ENCODE measurements at regions not wholly inside any gene's neighbourhood (a gene's known extent, or its start where the extent isn't known, plus 50 kb on each side); places are given as distances from the start of the nearest gene placed in this dataset.

- H2AFZ ChIP-seq (ENCODE audit: insufficient read depth, low read depth, low read length, poor library complexity, severe bottlenecking) = no peak overlapping the region
- H3K4me1 ChIP-seq (ENCODE audit: control insufficient read depth in 1 of 2, insufficient read depth in 2 of 2, low read length in 2 of 2) = no peaks in the 10 kb centered on the region
- Mint-ChIP-seq H3K9me3 (peaks cover 0 to 4% (median 0%) of the 10 kb centered on the region in 7 donors), H3K27ac (no peak overlapping the region), H3K27me3 (ENCODE audit: low read depth in 3 of 3) (no peaks in the 10 kb centered on the region), H3K4me1 (peaks cover 4% of the 10 kb centered on the region), H3K4me3 (no peak overlapping the region), H3K36me3 (no peaks in the 10 kb centered on the region)
- no peak overlapping the region for H3K9ac ChIP-seq (ENCODE audit: insufficient read depth, low read length, poor library complexity, severe bottlenecking)
- intact Hi-C loops (cut with micrococcal nuclease) = no loop called here
- no peak for DNase-seq
- H3K4me2 ChIP-seq (replicated peaks; ENCODE audit: extremely low read depth, low read length, poor library complexity, severe bottlenecking) = no peak overlapping the region
- no peaks in the 10 kb centered on the region for H3K9me3 ChIP-seq (replicated peaks in 1 of 2; ENCODE audit: control insufficient read depth in 1 of 2, insufficient read depth in 1 of 2, low read length in 2 of 2)
- no peak overlapping the region for H3K27ac ChIP-seq (ENCODE audit: low read depth in 1 of 2, low read length in 2 of 2)
- no peaks in the 10 kb centered on the region for H3K79me2 ChIP-seq (ENCODE audit: insufficient read depth, low read length)
- 100% methylated on average over 1 of the region's 1 CpG for WGBS (ENCODE audit: insufficient coverage)
- TF ChIP-seq, protein P1, sequence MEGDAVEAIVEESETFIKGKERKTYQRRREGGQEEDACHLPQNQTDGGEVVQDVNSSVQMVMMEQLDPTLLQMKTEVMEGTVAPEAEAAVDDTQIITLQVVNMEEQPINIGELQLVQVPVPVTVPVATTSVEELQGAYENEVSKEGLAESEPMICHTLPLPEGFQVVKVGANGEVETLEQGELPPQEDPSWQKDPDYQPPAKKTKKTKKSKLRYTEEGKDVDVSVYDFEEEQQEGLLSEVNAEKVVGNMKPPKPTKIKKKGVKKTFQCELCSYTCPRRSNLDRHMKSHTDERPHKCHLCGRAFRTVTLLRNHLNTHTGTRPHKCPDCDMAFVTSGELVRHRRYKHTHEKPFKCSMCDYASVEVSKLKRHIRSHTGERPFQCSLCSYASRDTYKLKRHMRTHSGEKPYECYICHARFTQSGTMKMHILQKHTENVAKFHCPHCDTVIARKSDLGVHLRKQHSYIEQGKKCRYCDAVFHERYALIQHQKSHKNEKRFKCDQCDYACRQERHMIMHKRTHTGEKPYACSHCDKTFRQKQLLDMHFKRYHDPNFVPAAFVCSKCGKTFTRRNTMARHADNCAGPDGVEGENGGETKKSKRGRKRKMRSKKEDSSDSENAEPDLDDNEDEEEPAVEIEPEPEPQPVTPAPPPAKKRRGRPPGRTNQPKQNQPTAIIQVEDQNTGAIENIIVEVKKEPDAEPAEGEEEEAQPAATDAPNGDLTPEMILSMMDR (IDR thresholded peaks at IDR 0.05) = no peak
- H4K20me1 ChIP-seq (ENCODE audit: insufficient read depth, low read length) = no peaks in the 10 kb centered on the region
- no peak overlapping the region for H3K4me3 ChIP-seq (replicated peaks in 1 of 3; ENCODE audit: low read depth in 2 of 3, low read length in 3 of 3)
- no peaks in the 10 kb centered on the region for H3K36me3 ChIP-seq (replicated peaks in 1 of 2; ENCODE audit: control insufficient read depth in 1 of 2, insufficient read depth in 2 of 2, low read length in 2 of 2)
- H3K27me3 ChIP-seq (ENCODE audit: control insufficient read depth in 2 of 2, insufficient read depth in 2 of 2, low read length in 2 of 2) = no peaks in the 10 kb centered on the region
These were observed 57.7 kb upstream of the LRP1B start for GRCh38 chr2:142188562-142188961.

DNA sequence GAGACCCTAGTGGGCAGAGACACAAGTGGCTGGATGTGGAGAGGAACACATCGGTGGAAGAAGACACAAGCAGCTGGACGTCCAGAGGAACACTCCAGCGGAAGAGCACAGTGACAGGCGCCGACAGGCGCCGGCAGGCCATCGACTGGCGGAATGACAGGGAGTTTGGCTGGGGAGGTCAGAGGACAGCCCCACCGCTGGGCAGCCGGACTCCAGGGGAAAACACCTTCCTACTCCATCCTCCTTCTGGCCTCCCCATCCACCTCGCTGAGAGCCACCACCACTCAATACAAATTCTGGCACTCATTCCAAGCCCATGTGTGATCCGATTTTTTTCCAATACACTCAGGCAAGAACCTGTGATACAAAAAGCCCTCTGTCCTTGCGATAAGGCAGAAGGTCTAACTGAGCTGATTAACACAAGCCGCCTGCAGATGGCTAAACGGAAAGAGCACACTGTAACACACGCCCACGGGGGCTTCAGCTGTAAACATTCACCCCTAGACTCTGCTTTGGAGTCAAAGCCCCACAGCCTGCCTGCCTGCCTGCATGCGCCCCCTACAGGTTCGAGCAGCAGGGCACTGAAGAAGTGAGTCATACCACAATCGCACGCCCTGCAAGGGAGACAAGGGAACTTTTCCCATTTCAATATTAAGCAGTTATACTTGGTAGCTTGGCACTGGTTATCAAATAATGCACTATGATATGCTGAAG lies 50.2 kb upstream of the LRP1B start:
- intact Hi-C loops (cut with micrococcal nuclease) = no loop called here
- peaks cover 3% of the 10 kb centered on the region for H3K4me1 Mint-ChIP-seq
- no peak overlapping the region for H3K27ac Mint-ChIP-seq
- no peak overlapping the region for H3K4me3 Mint-ChIP-seq
- no peak overlapping the region for H3K4me2 ChIP-seq (replicated peaks; ENCODE audit: extremely low read depth, low read length, poor library complexity, severe bottlenecking)
- no peaks in the 10 kb centered on the region for H3K79me2 ChIP-seq (ENCODE audit: insufficient read depth, low read length)
- no peaks in the 10 kb centered on the region for H3K9me3 ChIP-seq (replicated peaks in 1 of 2; ENCODE audit: control insufficient read depth in 1 of 2, insufficient read depth in 1 of 2, low read length in 2 of 2)
- no peaks in the 10 kb centered on the region for H3K27me3 ChIP-seq (ENCODE audit: control insufficient read depth in 2 of 2, insufficient read depth in 2 of 2, low read length in 2 of 2)
- TF ChIP-seq, protein P1 (IDR thresholded peaks at IDR 0.05) = no peak
- 96% methylated on average over 14 of the region's 22 CpGs for WGBS (ENCODE audit: insufficient coverage)
- peaks cover 0 to 2% (median 0%) of the 10 kb centered on the region in 3 donors for H3K27me3 Mint-ChIP-seq (ENCODE audit: low read depth in 3 of 3)
- H4K20me1 ChIP-seq (ENCODE audit: insufficient read depth, low read length) = no peaks in the 10 kb centered on the region
- H3K4me1 ChIP-seq (ENCODE audit: control insufficient read depth in 1 of 2, insufficient read depth in 2 of 2, low read length in 2 of 2) = no peaks in the 10 kb centered on the region
- no peak overlapping the region for H2AFZ ChIP-seq (ENCODE audit: insufficient read depth, low read depth, low read length, poor library complexity, severe bottlenecking)
- no peak overlapping the region for H3K4me3 ChIP-seq (replicated peaks in 1 of 3; ENCODE audit: low read depth in 2 of 3, low read length in 3 of 3)
- H3K36me3 ChIP-seq (replicated peaks in 1 of 2; ENCODE audit: control insufficient read depth in 1 of 2, insufficient read depth in 2 of 2, low read length in 2 of 2) = no peaks in the 10 kb centered on the region
- no peaks in the 10 kb centered on the region for H3K36me3 Mint-ChIP-seq
- peaks cover 0 to 1% (median 0%) of the 10 kb centered on the region in 7 donors for H3K9me3 Mint-ChIP-seq
- H3K27ac ChIP-seq (ENCODE audit: low read depth in 1 of 2, low read length in 2 of 2) = no peak overlapping the region
- no peak overlapping the region for H3K9ac ChIP-seq (ENCODE audit: insufficient read depth, low read length, poor library complexity, severe bottlenecking)
- no peak for DNase-seq
